ENCODE measurements at regions not wholly inside any gene's neighbourhood (a gene's known extent, or its start where the extent isn't known, plus 50 kb on each side); places are given as distances from the start of the nearest gene placed in this dataset.

GRCh38 chr1:60857851-60858250, 224.5 kb upstream of the NFIA start:
- H3K14ac ChIP-seq (ENCODE audit: insufficient read depth, low read length): no peak overlapping the region
- H4K8ac ChIP-seq (replicated peaks; ENCODE audit: insufficient read length, low read depth, low read length): no peak overlapping the region
- no peak overlapping the region for H4K91ac ChIP-seq (ENCODE audit: insufficient read length, low read depth, low read length)
- H3K27me3 ChIP-seq (ENCODE audit: insufficient read depth, low read length): no peaks in the 10 kb centered on the region
- no peak overlapping the region for H3K4me2 ChIP-seq (ENCODE audit: insufficient read depth, insufficient read length, low read length)
- no peak overlapping the region for H4K5ac ChIP-seq (ENCODE audit: insufficient read length, low read depth, low read length)
- no peaks in the 10 kb centered on the region for H3K9me3 ChIP-seq (ENCODE audit: control insufficient read depth, low read depth, low read length)
- no peak overlapping the region for H2BK12ac ChIP-seq (ENCODE audit: insufficient read length, low read depth, low read length)
- no peaks in the 10 kb centered on the region for H3K23me2 ChIP-seq (ENCODE audit: insufficient read length, low read depth, low read length, poor library complexity, severe bottlenecking)
- Mint-ChIP-seq H3K27ac (no peak overlapping the region), H3K4me3 (no peak overlapping the region), H3K36me3 (ENCODE audit: insufficient read depth in 1 of 3, low read depth in 3 of 3) (no peaks in the 10 kb centered on the region; a peak in 1 of 7 replicates), H3K9me3 (no peaks in the 10 kb centered on the region; a peak in 1 of 5 replicates), H3K27me3 (ENCODE audit: low read depth) (peaks cover 3% of the 10 kb centered on the region), H3K4me1 (peaks cover 19 to 20% of the 10 kb centered on the region in 2 experiments)
- H2AK5ac ChIP-seq (ENCODE audit: insufficient read length, low read length): no peak overlapping the region
- no peak overlapping the region for H3T11ph ChIP-seq (ENCODE audit: low read length)
- H3K79me1 ChIP-seq (ENCODE audit: insufficient read depth, low read depth, low read length, poor library complexity, severe bottlenecking): no peaks in the 10 kb centered on the region
- H3K79me2 ChIP-seq (ENCODE audit: insufficient read depth, low read length): no peaks in the 10 kb centered on the region
- H3K27ac ChIP-seq (ENCODE audit: insufficient read length, low read depth, low read length): no peak overlapping the region
- no peak for TF ChIP-seq CTCF (conservative IDR thresholded peaks at IDR 0.05)
- H2BK15ac ChIP-seq (ENCODE audit: low read depth, low read length): no peak overlapping the region
- H3K9ac ChIP-seq (ENCODE audit: extremely low read depth, insufficient read length, low read length): no peak overlapping the region
- H4K20me1 ChIP-seq (ENCODE audit: control insufficient read depth, insufficient read depth, insufficient read length): no peaks in the 10 kb centered on the region
- no peak overlapping the region for H3K23ac ChIP-seq (ENCODE audit: insufficient read length, low read depth, low read length)
- 0 out of 2 replicates have a peak, but pooled peaks cover 5% of the 10 kb centered on the region for H3K4me1 ChIP-seq (ENCODE audit: insufficient read depth, low read length)
- no peak overlapping the region for H2AFZ ChIP-seq (ENCODE audit: low read length)
- H3K56ac ChIP-seq (ENCODE audit: insufficient read length, low read depth, low read length): no peak overlapping the region
- H2BK20ac ChIP-seq (ENCODE audit: low read depth, low read length, poor library complexity, severe bottlenecking): no peak overlapping the region
- H3K4ac ChIP-seq (ENCODE audit: low read depth, low read length): no peak overlapping the region
- no peak overlapping the region for H2BK120ac ChIP-seq (ENCODE audit: low read depth, low read length, poor library complexity, severe bottlenecking)
- no peak overlapping the region for H3K18ac ChIP-seq (ENCODE audit: insufficient read length, low read depth, low read length)
- no peak overlapping the region for H2BK5ac ChIP-seq (ENCODE audit: insufficient read length, low read length)
- no peak for DNase-seq
- WGBS (ENCODE audit: extremely low coverage, insufficient read length, low lambda C conversion rate): no CpG with 5 or more reads among the region's 2 CpGs
